C4-2B (cell line): ENCODE measurements at regions not wholly inside any gene's neighbourhood (a gene's known extent, or its start where the extent isn't known, plus 50 kb on each side); places are given as distances from the start of the nearest gene placed in this dataset.
A peak's percentile ranks its signal among the peaks of the same experiment; 100 is the strongest.

Experiments used
- H3K27ac ChIP-seq: fragments of 450-650 bp; 2 replicates; pipeline ENCODE4 v1.5.1; 2017
- ZFX ChIP-seq: fragments of 450-650 bp; IDR thresholded peaks from 2 replicates; pipeline ENCODE4 v1.6.1; 2017
- TF ChIP-seq, protein P1 (sequence below): fragments of 450-650 bp; conservative IDR thresholded peaks from 2 replicates; pipeline ENCODE4 v1.5.1; 2017; ENCODE audit warnings: mild to moderate bottlenecking

DNA sequence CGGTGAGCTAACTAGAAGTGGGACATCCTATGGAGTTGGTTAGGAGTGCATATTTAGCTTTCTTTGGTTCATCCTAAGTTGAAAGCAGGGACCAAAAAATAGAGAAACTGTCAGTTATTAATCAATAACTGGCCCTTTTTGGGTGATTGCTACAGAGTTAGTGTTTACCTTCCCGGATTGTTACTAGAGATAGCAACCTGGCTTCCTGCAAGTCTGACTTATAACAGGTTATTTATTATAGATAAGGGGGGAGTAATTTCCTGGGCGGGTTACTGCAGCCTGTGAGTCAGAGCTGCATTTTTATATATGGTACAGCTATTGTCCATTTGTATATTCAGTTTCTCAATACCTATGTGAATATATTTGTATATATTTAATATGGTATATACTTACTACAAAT lies 522.0 kb downstream of the MFSD1 start:
- TF ChIP-seq ZFX, result no peak
- no peak overlapping the region for H3K27ac ChIP-seq

DNA sequence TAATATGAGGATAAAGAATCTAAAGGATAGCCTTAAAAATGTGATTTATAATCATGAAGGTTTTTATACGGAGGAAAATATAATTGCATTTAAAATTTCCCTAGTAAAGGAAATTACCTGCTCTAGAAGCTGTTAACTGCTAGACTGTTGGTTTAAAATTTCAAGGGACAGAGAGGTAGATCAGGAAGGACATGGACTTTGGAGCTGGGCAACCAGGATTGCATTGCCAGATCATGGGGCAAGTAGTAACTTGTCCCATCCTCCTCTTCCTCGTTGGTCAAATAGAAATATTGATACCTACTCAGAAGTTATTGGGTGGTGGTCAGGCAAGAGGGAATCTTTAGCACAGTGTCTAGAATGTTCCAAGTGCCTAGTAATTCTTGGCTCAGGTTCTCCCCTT lies 525.1 kb downstream of the MFSD1 start:
- H3K27ac ChIP-seq, result no peak overlapping the region
- no peak for TF ChIP-seq ZFX
- TF ChIP-seq, protein P1, sequence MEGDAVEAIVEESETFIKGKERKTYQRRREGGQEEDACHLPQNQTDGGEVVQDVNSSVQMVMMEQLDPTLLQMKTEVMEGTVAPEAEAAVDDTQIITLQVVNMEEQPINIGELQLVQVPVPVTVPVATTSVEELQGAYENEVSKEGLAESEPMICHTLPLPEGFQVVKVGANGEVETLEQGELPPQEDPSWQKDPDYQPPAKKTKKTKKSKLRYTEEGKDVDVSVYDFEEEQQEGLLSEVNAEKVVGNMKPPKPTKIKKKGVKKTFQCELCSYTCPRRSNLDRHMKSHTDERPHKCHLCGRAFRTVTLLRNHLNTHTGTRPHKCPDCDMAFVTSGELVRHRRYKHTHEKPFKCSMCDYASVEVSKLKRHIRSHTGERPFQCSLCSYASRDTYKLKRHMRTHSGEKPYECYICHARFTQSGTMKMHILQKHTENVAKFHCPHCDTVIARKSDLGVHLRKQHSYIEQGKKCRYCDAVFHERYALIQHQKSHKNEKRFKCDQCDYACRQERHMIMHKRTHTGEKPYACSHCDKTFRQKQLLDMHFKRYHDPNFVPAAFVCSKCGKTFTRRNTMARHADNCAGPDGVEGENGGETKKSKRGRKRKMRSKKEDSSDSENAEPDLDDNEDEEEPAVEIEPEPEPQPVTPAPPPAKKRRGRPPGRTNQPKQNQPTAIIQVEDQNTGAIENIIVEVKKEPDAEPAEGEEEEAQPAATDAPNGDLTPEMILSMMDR, result no peak

DNA sequence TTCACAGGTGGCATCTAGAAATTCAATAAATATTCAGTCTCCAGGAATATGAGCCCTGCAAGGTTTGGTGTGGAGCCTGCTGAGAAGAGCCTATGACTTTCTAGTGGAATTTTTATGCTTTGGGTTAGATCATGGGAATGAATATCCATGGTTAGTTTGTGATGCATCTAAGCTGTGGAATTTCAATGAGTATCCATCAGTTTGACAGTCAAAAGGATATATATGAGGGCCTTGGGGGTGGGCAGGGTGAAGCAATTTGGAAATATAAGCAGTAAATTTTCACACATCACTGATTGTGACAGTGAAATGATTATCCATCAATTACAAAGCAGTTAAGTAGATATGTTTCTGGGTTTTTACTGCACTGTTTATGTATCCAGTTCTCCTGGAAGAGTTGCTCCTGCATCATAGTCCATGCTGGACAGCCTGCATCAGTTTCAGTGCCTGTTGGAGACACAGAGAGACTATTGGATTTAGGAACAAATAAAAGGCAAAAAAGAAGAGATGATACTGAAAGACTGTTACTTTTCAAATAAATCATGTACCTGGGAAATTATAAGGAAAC lies 530.8 kb downstream of the MFSD1 start:
- H3K27ac ChIP-seq, result no peak overlapping the region
- TF ChIP-seq, protein P1, result no peak
- no peak for TF ChIP-seq ZFX

DNA sequence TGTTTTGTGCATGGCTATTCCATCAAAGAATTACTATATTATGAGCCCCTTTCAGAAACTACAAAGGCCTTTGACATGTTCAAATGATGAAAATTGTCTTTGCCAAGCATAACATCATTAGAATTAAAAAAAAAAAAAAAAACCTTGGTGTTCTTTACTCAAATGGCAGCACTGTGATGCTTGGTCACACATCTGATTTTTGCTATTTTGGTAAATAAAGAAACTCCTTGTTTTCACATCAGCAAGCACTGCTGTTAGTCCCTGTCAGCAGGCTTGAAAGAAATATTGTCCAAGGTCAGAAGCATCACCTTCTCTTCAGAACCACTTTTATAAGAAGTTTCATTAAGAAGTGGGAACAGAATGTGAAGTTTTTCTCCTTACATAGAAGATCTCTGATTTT lies 537.3 kb downstream of the MFSD1 start:
- H3K27ac ChIP-seq, result no peak overlapping the region
- no peak for TF ChIP-seq ZFX
- TF ChIP-seq, protein P1, result no peak

DNA sequence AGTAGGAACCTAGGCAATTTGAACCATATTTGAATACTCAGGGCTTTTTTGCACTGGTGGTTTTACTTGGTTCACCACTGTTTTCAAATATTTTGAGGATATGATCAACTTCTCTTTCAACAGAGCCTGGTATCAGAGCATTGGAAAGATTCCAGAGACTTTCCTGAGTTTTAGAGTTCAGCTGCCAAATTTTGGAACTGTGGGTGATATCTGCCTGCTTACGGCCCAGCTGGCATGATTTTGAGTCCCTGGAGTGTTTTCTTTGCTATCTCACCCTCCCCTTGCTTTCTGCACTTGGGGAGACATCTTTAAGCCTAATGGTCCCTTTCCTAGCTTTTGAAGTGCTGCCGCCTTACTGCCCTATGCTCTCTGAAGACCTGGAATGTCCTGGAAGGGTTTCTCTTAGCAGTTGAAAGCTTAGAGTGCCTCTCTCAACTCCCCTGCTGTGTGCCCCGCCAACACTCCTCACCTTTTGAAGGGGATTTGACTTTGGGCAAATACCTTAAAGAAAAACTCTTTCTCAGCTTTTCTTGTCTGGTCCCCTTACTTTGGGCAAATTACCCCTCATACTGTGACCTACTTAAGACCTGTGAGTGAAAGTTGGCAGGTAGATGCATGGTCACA lies 539.1 kb downstream of the MFSD1 start:
- H3K27ac ChIP-seq, result no peak overlapping the region
- TF ChIP-seq ZFX, result no peak
- TF ChIP-seq, protein P1, result no peak

DNA sequence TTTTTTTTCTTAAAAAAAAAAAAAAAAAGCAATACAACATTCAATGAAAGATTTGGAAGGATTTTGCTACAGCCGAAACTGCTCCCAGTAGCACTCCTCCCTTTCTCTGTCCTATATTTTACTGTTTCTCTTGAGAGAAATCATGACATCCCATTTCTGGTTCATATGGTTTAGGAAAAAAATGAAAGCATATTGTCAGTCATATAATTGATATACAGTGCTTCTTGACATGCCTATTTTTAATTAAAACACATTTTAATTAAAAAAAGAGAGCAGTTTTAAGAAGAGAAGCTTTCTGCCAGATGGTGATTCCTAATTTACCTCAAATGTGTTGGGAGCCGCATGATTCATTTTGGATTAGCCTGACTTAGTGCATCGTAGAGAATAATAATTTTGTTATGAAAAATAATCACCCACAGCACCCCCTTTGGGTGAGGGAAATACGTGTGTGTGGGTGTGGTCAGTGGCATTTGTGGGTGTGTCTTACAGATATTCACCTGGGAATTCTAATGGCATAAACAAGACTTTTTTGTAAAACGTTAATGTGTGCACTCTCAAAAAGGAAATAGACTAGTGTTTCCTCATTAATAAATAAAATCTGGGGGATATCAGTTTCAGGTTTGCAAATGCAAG lies 544.5 kb downstream of the MFSD1 start:
- TF ChIP-seq, protein P1, result peak; percentile 20; the same call in 1 of the 2 replicates
- no peak for TF ChIP-seq ZFX
- no peak overlapping the region for H3K27ac ChIP-seq

DNA sequence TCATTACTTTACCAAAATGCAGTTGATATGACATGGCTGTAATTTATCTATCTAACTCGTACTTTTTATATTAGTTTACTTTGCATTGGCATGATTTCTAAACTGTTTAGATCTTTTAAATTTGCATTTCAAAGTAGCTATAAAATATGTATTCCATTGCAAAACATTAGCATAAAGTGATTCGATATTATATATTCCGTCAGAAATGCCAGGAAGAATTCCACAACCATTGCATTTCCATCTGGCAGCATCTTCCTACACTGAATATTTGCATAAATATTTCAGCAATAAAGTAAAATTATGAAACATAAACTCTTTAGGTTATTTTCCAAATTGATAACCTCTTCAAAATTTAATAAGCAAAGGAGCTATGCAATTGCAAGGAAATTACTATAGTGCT lies 546.6 kb downstream of the MFSD1 start:
- H3K27ac ChIP-seq, result no peak overlapping the region
- no peak for TF ChIP-seq ZFX
- TF ChIP-seq, protein P1, result no peak
